Neural cell (in vitro differentiated cells): ENCODE measurements at regions not wholly inside any gene's neighbourhood (a gene's known extent, or its start where the extent isn't known, plus 50 kb on each side); places are given as distances from the start of the nearest gene placed in this dataset.

ENCODE experiments used
- EZH2 ChIP-seq: fragments of 200-600, 300-800 bp; shearing (Covaris generic), sonication (generic); IDR thresholded peaks from 2 replicates; pipeline ENCODE4 v1.6.1; 2014; ENCODE audit warnings: antibody characterized with exemption, low read length, borderline replicate concordance, mild to moderate bottlenecking; ENCODE audit not compliant: insufficient read depth, poor library complexity, severe bottlenecking
- POLR2AphosphoS5 ChIP-seq: IDR thresholded peaks from 2 replicates; pipeline ENCODE4 v1.6.1; 2012

- TF ChIP-seq POLR2AphosphoS5 (no peak), EZH2 (no peak)
Observed at GRCh38 chr20:51212816-51213215, 189.9 kb upstream of the KCNG1 start.
